Sigmoid colon (tissue), 4 donors: ENCODE measurements at regions not wholly inside any gene's neighbourhood (a gene's known extent, or its start where the extent isn't known, plus 50 kb on each side); places are given as distances from the start of the nearest gene placed in this dataset.

Source experiments
- CTCF ChIP-seq, 4 experiments: fragments of 450-650 bp in 3 of 4; fragments of 200-600 bp in 1 of 4; IDR thresholded peaks; one replicate each; pipeline ENCODE4 v1.5.1; 2016 to 2019; ENCODE audit warnings: antibody characterized with exemption in 4 of 4, mild to moderate bottlenecking in 3 of 4, moderate library complexity in 2 of 4
- EP300 ChIP-seq, 4 donors: sonication (generic); formaldehyde crosslinking; IDR thresholded peaks; one replicate each; pipeline ENCODE4 v1.6.1; 2017; ENCODE audit warnings: antibody characterized with exemption in 4 of 4
- POLR2A ChIP-seq, 2 donors: fragments of 450-650 bp; IDR thresholded peaks; one replicate each; pipeline ENCODE4 v1.6.1; 2016; ENCODE audit warnings: antibody characterized with exemption in 2 of 2, mild to moderate bottlenecking in 2 of 2, moderate library complexity in 2 of 2

DNA sequence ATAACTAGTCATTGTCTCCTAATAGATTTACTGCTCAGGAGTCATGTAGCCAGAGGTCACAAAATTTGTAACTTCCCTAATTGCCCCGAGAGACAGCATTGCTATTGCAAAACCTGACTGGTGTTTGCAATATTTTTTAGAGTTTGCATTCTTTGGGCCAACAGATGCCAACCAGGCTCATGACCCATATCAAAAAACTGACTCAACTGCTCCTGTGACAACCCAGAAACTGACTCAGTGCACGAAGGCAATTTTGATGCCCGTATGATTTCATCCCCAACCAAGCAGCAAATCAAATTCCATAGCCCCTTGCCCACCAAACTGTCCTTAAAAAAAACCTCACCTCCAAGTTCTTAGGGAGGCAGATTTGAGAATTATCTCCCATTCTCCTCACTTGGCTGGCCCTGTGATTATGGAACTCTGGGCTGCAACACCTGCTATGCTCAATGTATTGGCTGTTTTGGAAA is 951.3 kb downstream of the TSN start:
- TF ChIP-seq CTCF (IDR thresholded peaks at IDR 0.05) (no peak), EP300 (IDR thresholded peaks at IDR 0.05) (no peak), POLR2A (IDR thresholded peaks at IDR 0.05) (no peak)
